Caco-2 (cell line): ENCODE measurements at regions not wholly inside any gene's neighbourhood (a gene's known extent, or its start where the extent isn't known, plus 50 kb on each side); places are given as distances from the start of the nearest gene placed in this dataset.

ENCODE experiments used
- BruUV-seq: library from RNA; stranded (reverse); fragments of 400-500 nt; replicated peaks from 2 replicates; lab custom pipeline; 2021; lab: Mats Ljungman, UMichigan
- CTCF ChIA-PET: fragments of 300-600 bp; sonication (Branson Sonifier 250); formaldehyde crosslinking; loops from one replicate; lab custom pipeline; 2022; ENCODE audit warnings: antibody characterized with exemption; lab: Charles Lee
- POLR2A ChIA-PET: fragments of 300-600 bp; sonication (Branson Sonifier 250); formaldehyde crosslinking; loops from one replicate; lab custom pipeline; 2022; ENCODE audit warnings: antibody characterized with exemption; lab: Charles Lee
- DNase-seq, 2 experiments: peaks; one replicate each; pipeline versions ENCODE4 v3.0.0 to v3.0.0-alpha.2; 2020 to 2022
- H3K27me3 ChIP-seq: replicated peaks from 2 replicates; pipeline ENCODE4 v1.6.0; 2011; ENCODE audit warnings: low read length; ENCODE audit not compliant: control insufficient read depth, insufficient read depth
- H3K36me3 ChIP-seq: 2 replicates; pipeline ENCODE4 v1.5.1; 2011; ENCODE audit warnings: low read length; ENCODE audit not compliant: control insufficient read depth, insufficient read depth
- H3K4me1 ChIP-seq: fragments of 250-450 bp; sonication (Bioruptor Pico); 2 replicates; pipeline ENCODE4 v1.5.1; 2020; ENCODE audit warnings: mild to moderate bottlenecking
- H3K4me3 ChIP-seq: 2 replicates; pipeline ENCODE4 v1.5.1; 2011; ENCODE audit warnings: low read depth, mild to moderate bottlenecking, control low read depth, low read length
- H3K9me3 ChIP-seq: fragments of 250-450 bp; sonication (Bioruptor Pico); 2 replicates; pipeline ENCODE4 v1.5.1; 2020; ENCODE audit warnings: mild to moderate bottlenecking, moderate library complexity
- H3K27ac Mint-ChIP-seq: one replicate; pipeline ENCODE4 v1.8.0; 2022; ENCODE audit warnings: mixed read lengths; ENCODE audit not compliant: unreplicated experiment
- H3K27me3 Mint-ChIP-seq: one replicate; pipeline ENCODE4 v1.8.0; 2022; ENCODE audit warnings: mixed read lengths; ENCODE audit not compliant: insufficient read depth, unreplicated experiment
- H3K36me3 Mint-ChIP-seq: one replicate; pipeline ENCODE4 v1.8.0; 2022; ENCODE audit warnings: mild to moderate bottlenecking, mixed read lengths; ENCODE audit not compliant: insufficient read depth, unreplicated experiment
- H3K4me1 Mint-ChIP-seq: one replicate; pipeline ENCODE4 v1.8.0; 2022; ENCODE audit warnings: low read depth, mixed read lengths; ENCODE audit not compliant: unreplicated experiment
- H3K4me3 Mint-ChIP-seq: one replicate; pipeline ENCODE4 v1.8.0; 2022; ENCODE audit warnings: mild to moderate bottlenecking, moderate library complexity, mixed read lengths; ENCODE audit not compliant: unreplicated experiment
- H3K9me3 Mint-ChIP-seq: one replicate; pipeline ENCODE4 v1.8.0; 2022; ENCODE audit warnings: mixed read lengths; ENCODE audit not compliant: unreplicated experiment
- CTCF ChIP-seq, 2 experiments: fragments of 200-600 bp in 1 of 2; IDR thresholded peaks; 1 replicate in 1 of 2; 2 replicates in 1 of 2; pipeline versions ENCODE4 v1.5.1 to v1.8.0; 2011 to 2022; ENCODE audit warnings: antibody characterized with exemption in 1 of 2, control low read depth in 1 of 2, inconsistent platforms in 1 of 2, low read depth in 1 of 2, low read length in 1 of 2, mild to moderate bottlenecking in 1 of 2, moderate library complexity in 1 of 2; ENCODE audit not compliant: insufficient read depth in 1 of 2, severe bottlenecking in 1 of 2, unreplicated experiment in 1 of 2
- intact Hi-C: fragments of 100-400 bp; cut with micrococcal nuclease; formaldehyde crosslinking; loops from one replicate; pipeline ENCODE4 v1.10.0; 2022; ENCODE audit not compliant: unreplicated experiment

GRCh38 chr7:68235937-68236336, 1239.3 kb downstream of the TYW1 start:
- no peak for DNase-seq
- Histone ChIP-seq H3K4me3 (no peak overlapping the region), H3K36me3 (no peaks in the 10 kb centered on the region), H3K4me1 (no peaks in the 10 kb centered on the region), H3K9me3 (no peaks in the 10 kb centered on the region; the same call in 1 of the 2 replicates), H3K27me3 (no peaks in the 10 kb centered on the region)
- no peak for TF ChIP-seq CTCF (IDR thresholded peaks at IDR 0.05; ENCODE audit: insufficient read depth in 1 of 2, low read depth in 1 of 2, low read length in 1 of 2, severe bottlenecking in 1 of 2, unreplicated experiment in 1 of 2)
- no peaks in the 10 kb centered on the region for H3K36me3 Mint-ChIP-seq
- intact Hi-C loops = no loop called here
- H3K9me3 Mint-ChIP-seq = peaks cover 39% of the 10 kb centered on the region
- H3K27ac Mint-ChIP-seq = no peak overlapping the region
- BruUV-seq = no TSS peak
- H3K4me1 Mint-ChIP-seq = no peaks in the 10 kb centered on the region
- ChIA-PET CTCF (no interaction called here), POLR2A (no interaction called here)
- H3K27me3 Mint-ChIP-seq = no peaks in the 10 kb centered on the region
- no peak overlapping the region for H3K4me3 Mint-ChIP-seq

- Mint-ChIP-seq H3K4me1 (no peaks in the 10 kb centered on the region), H3K36me3 (no peaks in the 10 kb centered on the region), H3K9me3 (peaks cover 52% of the 10 kb centered on the region), H3K27ac (no peak overlapping the region), H3K27me3 (no peaks in the 10 kb centered on the region), H3K4me3 (no peak overlapping the region)
- Histone ChIP-seq H3K9me3 (no peaks in the 10 kb centered on the region; the same call in 1 of the 2 replicates), H3K4me1 (no peaks in the 10 kb centered on the region), H3K36me3 (no peaks in the 10 kb centered on the region), H3K4me3 (no peak overlapping the region), H3K27me3 (no peaks in the 10 kb centered on the region)
- no peak for DNase-seq
- CTCF ChIA-PET = no interaction called here
- intact Hi-C loops = no loop called here
- POLR2A ChIA-PET = no interaction called here
- no peak for TF ChIP-seq CTCF (IDR thresholded peaks at IDR 0.05; ENCODE audit: insufficient read depth in 1 of 2, low read depth in 1 of 2, low read length in 1 of 2, severe bottlenecking in 1 of 2, unreplicated experiment in 1 of 2)
- no TSS peak for BruUV-seq
Measured at GRCh38 chr7:68238204-68238805, 1241.7 kb downstream of the TYW1 start.

- no peaks in the 10 kb centered on the region for H3K4me1 ChIP-seq
- ChIA-PET POLR2A (no interaction called here), CTCF (no interaction called here)
- no peaks in the 10 kb centered on the region for H3K36me3 Mint-ChIP-seq
- DNase-seq = no peak
- no peaks in the 10 kb centered on the region for H3K4me1 Mint-ChIP-seq
- intact Hi-C loops = no loop called here
- no peaks in the 10 kb centered on the region for H3K36me3 ChIP-seq
- no peaks in the 10 kb centered on the region for H3K27me3 ChIP-seq
- H3K27me3 Mint-ChIP-seq = no peaks in the 10 kb centered on the region
- H3K4me3 Mint-ChIP-seq = no peak overlapping the region
- no peak overlapping the region for H3K27ac Mint-ChIP-seq
- TF ChIP-seq CTCF (IDR thresholded peaks at IDR 0.05; ENCODE audit: insufficient read depth in 1 of 2, low read depth in 1 of 2, low read length in 1 of 2, severe bottlenecking in 1 of 2, unreplicated experiment in 1 of 2) = no peak
- no peak overlapping the region for H3K4me3 ChIP-seq
- BruUV-seq = no TSS peak
- H3K9me3 ChIP-seq = no peaks in the 10 kb centered on the region; the same call in 1 of the 2 replicates
- peaks cover 59% of the 10 kb centered on the region for H3K9me3 Mint-ChIP-seq
Measured at GRCh38 chr7:68243128-68243527, 1246.5 kb downstream of the TYW1 start.
